H9 (cell line): ENCODE measurements at regions not wholly inside any gene's neighbourhood (a gene's known extent, or its start where the extent isn't known, plus 50 kb on each side); places are given as distances from the start of the nearest gene placed in this dataset.

Experiments used
- DNase-seq: peaks from one replicate; pipeline ENCODE4 v3.0.0-alpha.2; 2017
- H2AFZ ChIP-seq: one replicate; pipeline ENCODE4 v1.6.1; 2013; ENCODE audit warnings: mild to moderate bottlenecking, low read length, control low read depth, moderate library complexity
- H2AK5ac ChIP-seq: 2 replicates; pipeline ENCODE4 v1.6.1; 2013; ENCODE audit warnings: low read length, control low read depth, mixed read lengths; ENCODE audit not compliant: insufficient read length
- H2BK120ac ChIP-seq: one replicate; pipeline ENCODE4 v1.6.1; 2013; ENCODE audit warnings: low read depth, mild to moderate bottlenecking, low read length, control low read depth, inconsistent platforms; ENCODE audit not compliant: poor library complexity, severe bottlenecking
- H2BK12ac ChIP-seq: 2 replicates; pipeline ENCODE4 v1.6.1; 2013; ENCODE audit warnings: low read length, control low read depth, mixed read lengths, low read depth; ENCODE audit not compliant: insufficient read length
- H2BK15ac ChIP-seq: 2 replicates; pipeline ENCODE4 v1.6.1; 2013; ENCODE audit warnings: low read depth, low read length, control low read depth
- H2BK20ac ChIP-seq: one replicate; pipeline ENCODE4 v1.6.1; 2013; ENCODE audit warnings: low read depth, mild to moderate bottlenecking, low read length, control low read depth, inconsistent platforms; ENCODE audit not compliant: poor library complexity, severe bottlenecking
- H2BK5ac ChIP-seq: 2 replicates; pipeline ENCODE4 v1.6.1; 2013; ENCODE audit warnings: low read length, control low read depth, mixed read lengths; ENCODE audit not compliant: insufficient read length
- H3K14ac ChIP-seq: 2 replicates; pipeline ENCODE4 v1.6.1; 2013; ENCODE audit warnings: low read length, control low read depth; ENCODE audit not compliant: insufficient read depth
- H3K18ac ChIP-seq: 2 replicates; pipeline ENCODE4 v1.6.1; 2013; ENCODE audit warnings: low read depth, mild to moderate bottlenecking, mixed read lengths, low read length, control low read depth; ENCODE audit not compliant: insufficient read length
- H3K23ac ChIP-seq: 2 replicates; pipeline ENCODE4 v1.6.1; 2013; ENCODE audit warnings: low read length, control low read depth, mixed read lengths, low read depth; ENCODE audit not compliant: insufficient read length
- H3K23me2 ChIP-seq: 2 replicates; pipeline ENCODE4 v1.6.1; 2013; ENCODE audit warnings: low read depth, mild to moderate bottlenecking, mixed read lengths, low read length, control low read depth; ENCODE audit not compliant: insufficient read length, poor library complexity, severe bottlenecking
- H3K27ac ChIP-seq: 2 replicates; pipeline ENCODE4 v1.5.1; 2013; ENCODE audit warnings: low read length, control low read depth, mixed read lengths, low read depth; ENCODE audit not compliant: insufficient read length
- H3K27me3 ChIP-seq: 2 replicates; pipeline ENCODE4 v1.6.1; 2013; ENCODE audit warnings: low read length, control low read depth, inconsistent platforms; ENCODE audit not compliant: insufficient read depth
- H3K4ac ChIP-seq: 2 replicates; pipeline ENCODE4 v1.6.1; 2013; ENCODE audit warnings: low read depth, mild to moderate bottlenecking, control low read depth, inconsistent platforms, low read length, moderate library complexity
- H3K4me1 ChIP-seq: 2 replicates; pipeline ENCODE4 v1.6.1; 2013; ENCODE audit warnings: low read length, control low read depth, inconsistent platforms; ENCODE audit not compliant: insufficient read depth
- H3K4me2 ChIP-seq: 2 replicates; pipeline ENCODE4 v1.6.1; 2013; ENCODE audit warnings: low read length, control low read depth, mixed read lengths; ENCODE audit not compliant: insufficient read length, insufficient read depth
- H3K56ac ChIP-seq: 2 replicates; pipeline ENCODE4 v1.6.1; 2013; ENCODE audit warnings: low read depth, mild to moderate bottlenecking, mixed read lengths, low read length, control low read depth; ENCODE audit not compliant: insufficient read length
- H3K79me1 ChIP-seq: 2 replicates; pipeline ENCODE4 v1.6.1; 2013; ENCODE audit warnings: low read depth, mild to moderate bottlenecking, moderate library complexity, low read length, control low read depth, inconsistent platforms; ENCODE audit not compliant: insufficient read depth, poor library complexity, severe bottlenecking
- H3K79me2 ChIP-seq: 2 replicates; pipeline ENCODE4 v1.6.1; 2013; ENCODE audit warnings: low read length, control low read depth, inconsistent platforms; ENCODE audit not compliant: insufficient read depth
- H3K9ac ChIP-seq: 2 replicates; pipeline ENCODE4 v1.6.1; 2013; ENCODE audit warnings: low read length, control low read depth, mixed read lengths; ENCODE audit not compliant: insufficient read length; ENCODE audit errors: extremely low read depth
- H3K9me3 ChIP-seq: one replicate; pipeline ENCODE4 v1.6.1; 2013; ENCODE audit warnings: low read depth, low read length, inconsistent platforms; ENCODE audit not compliant: control insufficient read depth
- H3T11ph ChIP-seq: one replicate; pipeline ENCODE4 v1.6.1; 2013; ENCODE audit warnings: mild to moderate bottlenecking, low read length, control low read depth, inconsistent platforms
- H4K20me1 ChIP-seq: one replicate; pipeline ENCODE4 v1.6.1; 2013; ENCODE audit not compliant: control insufficient read depth, insufficient read length, insufficient read depth
- H4K5ac ChIP-seq: 2 replicates; pipeline ENCODE4 v1.6.1; 2013; ENCODE audit warnings: low read depth, mild to moderate bottlenecking, mixed read lengths, low read length, control low read depth; ENCODE audit not compliant: insufficient read length
- H4K8ac ChIP-seq: replicated peaks from 2 replicates; pipeline ENCODE4 v1.6.1; 2013; ENCODE audit warnings: low read length, control low read depth, mixed read lengths, low read depth; ENCODE audit not compliant: insufficient read length
- H4K91ac ChIP-seq: 2 replicates; pipeline ENCODE4 v1.6.1; 2013; ENCODE audit warnings: low read depth, mild to moderate bottlenecking, moderate library complexity, mixed read lengths, low read length, control low read depth; ENCODE audit not compliant: insufficient read length
- H3K27ac Mint-ChIP-seq, 3 experiments: 2 replicates in 2 of 3; 3 replicates in 1 of 3; pipeline ENCODE4 v1.8.0; 2020 to 2021; ENCODE audit warnings: mixed read lengths in 3 of 3, mild to moderate bottlenecking in 1 of 3, moderate library complexity in 1 of 3
- H3K27me3 Mint-ChIP-seq: 2 replicates; pipeline ENCODE4 v1.8.0; 2021; ENCODE audit warnings: low read depth, mild to moderate bottlenecking, moderate library complexity, mixed read lengths
- H3K36me3 Mint-ChIP-seq, 3 experiments: 2 replicates in 2 of 3; 3 replicates in 1 of 3; pipeline ENCODE4 v1.8.0; 2020 to 2021; ENCODE audit warnings: low read depth in 3 of 3, mixed read lengths in 3 of 3; ENCODE audit not compliant: insufficient read depth in 1 of 3
- H3K4me1 Mint-ChIP-seq, 2 experiments: 2 replicates each; pipeline ENCODE4 v1.8.0; 2020; ENCODE audit warnings: mixed read lengths in 2 of 2
- H3K4me3 Mint-ChIP-seq, 2 experiments: 2 replicates in 1 of 2; 3 replicates in 1 of 2; pipeline ENCODE4 v1.8.0; 2020 to 2021; ENCODE audit warnings: mild to moderate bottlenecking in 2 of 2, mixed read lengths in 2 of 2, moderate library complexity in 1 of 2
- H3K9me3 Mint-ChIP-seq, 2 experiments: 2 replicates in 1 of 2; 3 replicates in 1 of 2; pipeline ENCODE4 v1.8.0; 2020; ENCODE audit warnings: mild to moderate bottlenecking in 2 of 2, mixed read lengths in 2 of 2, moderate library complexity in 1 of 2
- CTCF ChIP-seq: fragments of 200-600 bp; sonication (generic); conservative IDR thresholded peaks from 3 replicates; pipeline ENCODE4 v1.8.0; 2021; ENCODE audit warnings: antibody characterized with exemption, mild to moderate bottlenecking
- WGBS: extraction: QIAGEN DNeasy Blood & Tissue Kit; methylation state at CpG from one replicate; pipeline ENCODE4 v1.1.7; 2013; ENCODE audit warnings: missing lambda C conversion rate, low lambda C conversion rate, mixed read lengths; ENCODE audit not compliant: insufficient read length; ENCODE audit errors: extremely low coverage; 5-methylcytosine and 5-hydroxymethylcytosine counted together

- Histone ChIP-seq H2BK15ac (no peak overlapping the region), H3K79me2 (no peaks in the 10 kb centered on the region), H4K5ac (no peak overlapping the region), H4K20me1 (no peaks in the 10 kb centered on the region), H3K4me2 (no peak overlapping the region), H3K56ac (no peak overlapping the region), H3K9ac (no peak overlapping the region), H3T11ph (no peak overlapping the region), H3K27me3 (no peaks in the 10 kb centered on the region), H3K27ac (no peak overlapping the region), H3K79me1 (no peaks in the 10 kb centered on the region), H3K18ac (no peak overlapping the region), H3K4ac (no peak overlapping the region), H2BK5ac (no peak overlapping the region), H2BK120ac (no peak overlapping the region), H2AK5ac (no peak overlapping the region), H3K14ac (no peak overlapping the region), H2BK20ac (no peak overlapping the region), H3K23me2 (no peaks in the 10 kb centered on the region), H3K4me1 (no peaks in the 10 kb centered on the region), H4K8ac (no peak overlapping the region), H2AFZ (peak overlapping the region; percentile 44), H2BK12ac (no peak overlapping the region), H3K9me3 (no peaks in the 10 kb centered on the region), H4K91ac (no peak overlapping the region), H3K23ac (no peak overlapping the region)
- no CpG with 5 or more reads among the region's 2 CpGs for WGBS
- no peak for TF ChIP-seq CTCF
- H3K4me3 Mint-ChIP-seq = no peak overlapping the region
- H3K27me3 Mint-ChIP-seq = peaks cover 11% of the 10 kb centered on the region
- H3K27ac Mint-ChIP-seq = no peak overlapping the region
- no peaks in the 10 kb centered on the region for H3K9me3 Mint-ChIP-seq
- no peaks in the 10 kb centered on the region for H3K4me1 Mint-ChIP-seq
- no peak for DNase-seq
- no peaks in the 10 kb centered on the region for H3K36me3 Mint-ChIP-seq
Measured at GRCh38 chr2:176614049-176614448, 344.8 kb downstream of the MTX2 start.
